WTC11 (cell line): ENCODE measurements at regions not wholly inside any gene's neighbourhood (a gene's known extent, or its start where the extent isn't known, plus 50 kb on each side); places are given as distances from the start of the nearest gene placed in this dataset.

ENCODE experiments used
- CREM ChIP-seq: sonication (generic); formaldehyde crosslinking; IDR thresholded peaks from 2 replicates; pipeline ENCODE4 v1.8.1; 2022; ENCODE audit warnings: mild to moderate bottlenecking, missing genetic modification reagents, moderate library complexity
- CTCF ChIP-seq: fragments of 200-600 bp; IDR thresholded peaks from 2 replicates; pipeline ENCODE4 v1.8.0; 2022; ENCODE audit warnings: antibody characterized with exemption
- ETV6 ChIP-seq: sonication (generic); formaldehyde crosslinking; IDR thresholded peaks from 2 replicates; pipeline ENCODE4 v1.8.1; 2022; ENCODE audit warnings: mild to moderate bottlenecking, missing genetic modification reagents
- GABPB1 ChIP-seq: sonication (generic); formaldehyde crosslinking; IDR thresholded peaks from 2 replicates; pipeline ENCODE4 v1.8.1; 2023; ENCODE audit warnings: mild to moderate bottlenecking, missing genetic modification reagents
- HMGXB4 ChIP-seq: sonication (generic); formaldehyde crosslinking; IDR thresholded peaks from 2 replicates; pipeline ENCODE4 v1.8.1; 2023; ENCODE audit warnings: mild to moderate bottlenecking, moderate library complexity, missing genetic modification reagents
- MYBL2 ChIP-seq: sonication (generic); formaldehyde crosslinking; IDR thresholded peaks from 2 replicates; pipeline ENCODE4 v1.8.1; 2023; ENCODE audit warnings: mild to moderate bottlenecking, moderate library complexity, missing genetic modification reagents
- NR1H2 ChIP-seq: sonication (generic); formaldehyde crosslinking; IDR thresholded peaks from 2 replicates; pipeline ENCODE4 v1.9.0; 2021; ENCODE audit warnings: mild to moderate bottlenecking, moderate library complexity, missing genetic modification reagents
- NR2C2 ChIP-seq: sonication (generic); formaldehyde crosslinking; IDR thresholded peaks from 2 replicates; pipeline ENCODE4 v1.8.0; 2022; ENCODE audit warnings: mild to moderate bottlenecking, missing genetic modification reagents
- RELA ChIP-seq: sonication (generic); formaldehyde crosslinking; IDR thresholded peaks from 2 replicates; pipeline ENCODE4 v1.8.1; 2022; ENCODE audit warnings: missing genetic modification reagents, mild to moderate bottlenecking, borderline replicate concordance
- ZNF138 ChIP-seq: sonication (generic); formaldehyde crosslinking; conservative IDR thresholded peaks from 2 replicates; pipeline ENCODE4 v1.8.1; 2022; ENCODE audit warnings: mild to moderate bottlenecking, moderate library complexity, missing genetic modification reagents

DNA sequence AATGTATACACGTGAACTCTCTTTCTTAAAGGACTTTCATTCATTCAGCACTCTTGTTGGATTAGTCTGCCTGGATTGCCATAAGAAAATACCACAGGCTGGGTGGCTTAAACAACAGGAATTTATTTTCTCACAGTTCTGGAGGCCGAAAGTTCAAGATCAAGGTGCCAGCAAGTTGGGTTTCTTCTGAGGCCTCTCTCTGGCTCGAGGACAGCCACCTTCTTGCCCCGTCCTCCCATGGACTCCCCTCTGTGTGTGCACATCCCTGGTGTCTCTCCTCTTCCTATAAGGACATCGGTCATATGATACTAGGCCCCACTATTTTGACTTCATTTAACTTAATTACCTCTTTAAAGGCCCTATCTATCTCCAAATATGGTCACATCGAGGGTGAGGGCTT, 110.4 kb upstream of the BMPER start:
- TF ChIP-seq NR1H2 (no peak), HMGXB4 (no peak), CTCF (no peak), RELA (CRISPR knock-in tag) (no peak), ETV6 (CRISPR knock-in tag) (no peak), MYBL2 (CRISPR knock-in tag) (no peak), CREM (CRISPR knock-in tag) (no peak), NR2C2 (CRISPR knock-in tag) (no peak), GABPB1 (CRISPR knock-in tag) (no peak), ZNF138 (CRISPR knock-in tag) (no peak)
